ENCODE measurements at regions not wholly inside any gene's neighbourhood (a gene's known extent, or its start where the extent isn't known, plus 50 kb on each side); places are given as distances from the start of the nearest gene placed in this dataset.
A peak's percentile ranks its signal among the peaks of the same experiment; 100 is the strongest.
"Not testable (repeated sequence)": the region's sequence is repeated elsewhere in the genome, so short reads cannot be mapped to it uniquely, and the experiment has no call there.

- no peak for DNase-seq
Observed at GRCh38 chr2:7430869-7431641, 513.8 kb downstream of the RNF144A start.

GRCh38 chr2:7432436-7432835 is 515.2 kb downstream of the RNF144A start:
- no peak for DNase-seq

- DNase-seq = no peak
Observed at GRCh38 chr2:7436096-7436906, 519.1 kb downstream of the RNF144A start.

GRCh38 chr2:7437141-7437540 is 519.9 kb downstream of the RNF144A start:
- DNase-seq = no peak

GRCh38 chr2:7437716-7438632 is 520.8 kb downstream of the RNF144A start:
- no peak for DNase-seq

- DNase-seq = no peak
Observed at GRCh38 chr2:7438855-7439254, 521.6 kb downstream of the RNF144A start.

GRCh38 chr2:7440977-7441376 is 523.8 kb downstream of the RNF144A start:
- no peak for DNase-seq

- DNase-seq = not testable (repeated sequence)
Observed at GRCh38 chr2:7441841-7442240, 524.6 kb downstream of the RNF144A start.

GRCh38 chr2:7444626-7445025 is 527.4 kb downstream of the RNF144A start:
- DNase-seq = no peak

GRCh38 chr2:7448578-7449264 is 531.5 kb downstream of the RNF144A start:
- no peak for DNase-seq

- no peak for DNase-seq
Observed at GRCh38 chr2:7449298-7449697, 532.1 kb downstream of the RNF144A start.

- DNase-seq = no peak
Observed at GRCh38 chr2:7450188-7450832, 533.1 kb downstream of the RNF144A start.

GRCh38 chr2:7450833-7451190 is 533.6 kb downstream of the RNF144A start:
- no peak for DNase-seq

- peak; percentile 8 for DNase-seq
Observed at GRCh38 chr2:7452110-7452876, 535.1 kb downstream of the RNF144A start.

- no peak for DNase-seq
Observed at GRCh38 chr2:7454592-7454991, 537.4 kb downstream of the RNF144A start.

- DNase-seq = no peak
Observed at GRCh38 chr2:7456762-7457161, 539.5 kb downstream of the RNF144A start.

- no peak for DNase-seq
Observed at GRCh38 chr2:7458066-7458465, 540.9 kb downstream of the RNF144A start.

- no peak for DNase-seq
Observed at GRCh38 chr2:7467782-7468447, 550.7 kb downstream of the RNF144A start.

- DNase-seq = no peak
Observed at GRCh38 chr2:7468448-7468828, 551.2 kb downstream of the RNF144A start.

GRCh38 chr2:7468955-7469354 is 551.7 kb downstream of the RNF144A start:
- DNase-seq = no peak

Measured in fibroblast of skin of scalp (primary cell).